ENCODE measurements at regions not wholly inside any gene's neighbourhood (a gene's known extent, or its start where the extent isn't known, plus 50 kb on each side); places are given as distances from the start of the nearest gene placed in this dataset.

GRCh38 chr11:25890626-25891260, 441.2 kb upstream of the ANO3 start:
- DNase-seq (ENCODE audit: low read depth), result no peak
- TF ChIP-seq CTCF (IDR thresholded peaks at IDR 0.05; ENCODE audit: control insufficient read depth, extremely low read depth, insufficient read depth), result no peak
- H3K4me3 ChIP-seq (ENCODE audit: low read depth, low read length), result no peak overlapping the region

GRCh38 chr11:25891960-25892359, 440.0 kb upstream of the ANO3 start:
- no peak overlapping the region for H3K4me3 ChIP-seq (ENCODE audit: low read depth, low read length)
- no peak for TF ChIP-seq CTCF (IDR thresholded peaks at IDR 0.05; ENCODE audit: control insufficient read depth, extremely low read depth, insufficient read depth)
- no peak for DNase-seq (ENCODE audit: low read depth)

- no peak for DNase-seq (ENCODE audit: low read depth)
- TF ChIP-seq CTCF (IDR thresholded peaks at IDR 0.05; ENCODE audit: control insufficient read depth, extremely low read depth, insufficient read depth), result no peak
- no peak overlapping the region for H3K4me3 ChIP-seq (ENCODE audit: low read depth, low read length)
These were observed 432.2 kb upstream of the ANO3 start for GRCh38 chr11:25899617-25900160.

GRCh38 chr11:25900814-25901213, 431.1 kb upstream of the ANO3 start:
- no peak for TF ChIP-seq CTCF (IDR thresholded peaks at IDR 0.05; ENCODE audit: control insufficient read depth, extremely low read depth, insufficient read depth)
- H3K4me3 ChIP-seq (ENCODE audit: low read depth, low read length), result no peak overlapping the region
- DNase-seq (ENCODE audit: low read depth), result no peak

- no peak overlapping the region for H3K4me3 ChIP-seq (ENCODE audit: low read depth, low read length)
These were observed 430.5 kb upstream of the ANO3 start for GRCh38 chr11:25901415-25901814.

GRCh38 chr11:25902476-25902875, 429.5 kb upstream of the ANO3 start:
- TF ChIP-seq CTCF (IDR thresholded peaks at IDR 0.05; ENCODE audit: control insufficient read depth, extremely low read depth, insufficient read depth), result no peak

More at GRCh38 chr11:25901415-25901814, 430.5 kb upstream of the ANO3 start:
- no peak for DNase-seq (ENCODE audit: low read depth)
- TF ChIP-seq CTCF (IDR thresholded peaks at IDR 0.05; ENCODE audit: control insufficient read depth, extremely low read depth, insufficient read depth), result no peak

GRCh38 chr11:25908726-25909125, 423.2 kb upstream of the ANO3 start:
- H3K4me3 ChIP-seq (ENCODE audit: low read depth, low read length), result no peak overlapping the region
- no peak for DNase-seq (ENCODE audit: low read depth)
- no peak for TF ChIP-seq CTCF (IDR thresholded peaks at IDR 0.05; ENCODE audit: control insufficient read depth, extremely low read depth, insufficient read depth)

More at GRCh38 chr11:25902476-25902875, 429.5 kb upstream of the ANO3 start:
- H3K4me3 ChIP-seq (ENCODE audit: low read depth, low read length), result no peak overlapping the region
- DNase-seq (ENCODE audit: low read depth), result no peak

Measured in LNCaP clone FGC (cell line).